GM18870 (cell line): ENCODE measurements at regions not wholly inside any gene's neighbourhood (a gene's known extent, or its start where the extent isn't known, plus 50 kb on each side); places are given as distances from the start of the nearest gene placed in this dataset.
"Not testable (repeated sequence)": the region's sequence is repeated elsewhere in the genome, so short reads cannot be mapped to it uniquely, and the experiment has no call there.

Experiments
- ATAC-seq: cut with Tn5 transposase; IDR thresholded peaks from one replicate; pipeline ENCODE4 v1.9.1; 2021; ENCODE audit warnings: moderate library complexity; ENCODE audit not compliant: unreplicated experiment

DNA sequence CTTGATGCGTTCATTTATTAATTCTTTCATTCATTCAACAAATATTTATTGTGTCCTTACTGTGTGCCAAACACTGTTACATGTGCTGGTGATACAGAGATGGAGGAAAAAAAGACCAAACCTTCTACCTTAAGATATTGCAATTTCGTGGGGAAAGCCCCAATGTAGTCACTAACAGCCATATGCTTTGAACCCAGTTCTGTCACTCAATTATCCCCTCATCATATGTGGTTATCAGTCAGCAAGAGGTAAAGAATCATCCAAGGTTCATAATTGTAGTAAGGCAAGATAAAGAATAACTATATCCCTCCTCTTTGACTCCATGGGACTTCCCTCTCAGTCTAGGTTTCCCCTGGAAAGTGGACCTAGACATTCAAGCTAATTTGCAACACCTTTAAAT, 1185.6 kb upstream of the CELF4 start:
- no peak for ATAC-seq

DNA sequence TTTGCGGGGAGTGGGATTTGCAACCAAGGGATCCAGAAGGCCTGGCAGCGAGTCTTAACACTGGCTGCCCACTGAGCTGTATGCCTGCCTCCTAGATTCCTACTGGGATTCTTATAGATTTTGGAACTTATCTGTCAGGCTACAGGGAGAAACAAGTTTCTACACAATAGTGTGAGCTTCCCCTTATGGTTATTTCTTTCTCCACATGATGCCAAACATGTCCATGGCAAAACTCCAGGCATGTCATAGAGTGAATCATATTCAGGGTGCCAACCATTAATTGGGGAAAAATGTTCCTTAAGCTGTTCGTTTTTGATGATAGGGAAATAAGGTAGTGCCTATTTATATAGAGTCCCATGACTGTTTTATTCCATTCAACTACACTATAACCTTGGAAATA, 1185.2 kb upstream of the CELF4 start:
- ATAC-seq, result no peak

DNA sequence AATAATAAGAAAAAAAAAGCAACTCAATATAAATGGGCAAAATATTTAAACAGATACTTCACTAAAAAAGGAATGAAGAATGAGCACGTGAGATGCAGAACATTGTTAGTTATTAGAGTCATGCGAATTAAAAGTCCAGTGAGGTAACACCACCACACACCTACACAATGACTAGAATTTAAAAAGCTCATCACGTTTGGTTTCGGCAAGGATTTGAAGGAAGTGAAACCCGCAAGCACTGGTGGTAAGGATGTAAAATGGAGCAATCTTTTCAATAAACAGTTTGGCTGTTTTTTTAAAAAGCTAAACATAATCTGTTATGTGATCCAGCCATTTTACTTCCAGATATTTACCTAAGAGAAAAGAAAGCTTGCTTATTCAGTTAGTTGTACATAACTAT, 1181.6 kb upstream of the CELF4 start:
- ATAC-seq, result peak; percentile 60

DNA sequence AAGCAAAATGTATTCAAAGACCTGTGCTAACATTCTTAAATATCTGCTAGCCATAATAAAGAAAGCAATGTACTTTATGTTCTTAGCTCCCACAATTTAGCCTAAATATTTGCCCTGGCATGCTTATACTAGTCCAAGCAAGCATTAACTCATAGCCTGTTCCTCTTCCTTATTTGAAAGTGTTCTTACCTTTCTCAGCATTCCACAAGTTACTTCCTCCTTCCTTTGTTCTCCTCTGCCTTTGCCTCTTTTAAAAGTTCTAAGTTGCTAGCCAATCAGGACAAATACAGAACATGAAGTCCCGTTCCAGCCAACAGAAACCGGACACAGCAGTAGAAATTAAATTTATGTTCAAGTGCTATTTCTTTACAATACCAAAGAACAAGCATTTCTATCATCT, 1154.6 kb upstream of the CELF4 start:
- ATAC-seq, result not testable (repeated sequence)

- ATAC-seq, result no peak
Observed at GRCh38 chr18:38718365-38718901, 1152.8 kb upstream of the CELF4 start.

DNA sequence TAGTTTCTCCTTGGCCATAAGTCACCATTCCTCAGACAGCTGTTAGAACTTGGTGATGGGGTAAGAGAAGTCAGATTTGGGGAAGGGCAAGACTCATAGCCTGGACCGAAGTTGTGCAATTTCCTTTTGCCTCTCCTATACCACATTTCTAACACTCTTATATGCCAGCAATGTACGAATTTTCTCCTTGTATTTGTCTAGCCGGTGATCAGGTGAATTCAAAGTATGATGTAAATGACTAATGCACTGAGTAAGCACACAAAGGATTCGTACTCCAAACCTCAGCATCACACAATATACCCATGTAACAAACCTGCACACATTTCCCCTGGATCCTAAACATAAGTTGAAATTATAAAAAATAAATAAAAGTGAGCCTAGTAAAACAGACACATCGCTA, 1143.5 kb upstream of the CELF4 start:
- no peak for ATAC-seq

DNA sequence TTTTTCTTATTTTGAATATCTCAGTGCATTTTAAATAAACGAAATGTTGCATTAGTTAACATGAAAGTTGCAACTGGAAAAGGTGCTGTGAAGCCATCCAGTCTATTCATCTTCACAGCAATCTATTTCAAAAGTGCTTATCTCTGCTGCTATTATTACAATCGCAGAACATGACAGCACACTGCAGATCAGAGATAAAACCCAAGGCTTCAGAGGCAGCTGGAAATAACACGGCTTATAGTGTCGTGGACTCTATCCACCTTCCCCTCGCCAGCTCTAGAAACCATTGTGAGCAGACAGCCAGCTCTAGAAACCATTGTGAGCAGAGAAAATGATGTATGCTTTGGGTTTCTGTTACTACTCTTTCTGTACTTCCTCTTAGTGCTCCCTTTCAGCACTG, 1140.8 kb upstream of the CELF4 start:
- ATAC-seq, result no peak

DNA sequence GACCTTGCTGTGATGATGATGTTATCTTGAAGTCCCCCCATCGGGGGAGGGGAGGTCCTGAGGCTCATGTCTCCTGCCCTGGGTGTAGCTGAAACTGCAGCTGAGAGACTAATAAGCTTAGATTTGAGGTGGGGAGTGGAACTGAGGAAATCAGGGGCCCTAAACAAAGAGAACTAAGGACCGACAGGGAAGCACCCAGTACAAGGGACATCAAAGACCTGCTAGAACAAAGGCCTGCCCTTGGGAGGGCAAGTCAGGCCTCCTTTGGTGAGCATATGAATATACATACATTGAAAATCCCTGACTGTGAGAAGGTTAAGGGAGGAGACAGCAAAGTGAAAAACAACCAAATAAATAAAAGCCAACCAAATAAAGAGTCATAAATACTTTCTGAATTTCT, 1132.5 kb upstream of the CELF4 start:
- ATAC-seq, result no peak

DNA sequence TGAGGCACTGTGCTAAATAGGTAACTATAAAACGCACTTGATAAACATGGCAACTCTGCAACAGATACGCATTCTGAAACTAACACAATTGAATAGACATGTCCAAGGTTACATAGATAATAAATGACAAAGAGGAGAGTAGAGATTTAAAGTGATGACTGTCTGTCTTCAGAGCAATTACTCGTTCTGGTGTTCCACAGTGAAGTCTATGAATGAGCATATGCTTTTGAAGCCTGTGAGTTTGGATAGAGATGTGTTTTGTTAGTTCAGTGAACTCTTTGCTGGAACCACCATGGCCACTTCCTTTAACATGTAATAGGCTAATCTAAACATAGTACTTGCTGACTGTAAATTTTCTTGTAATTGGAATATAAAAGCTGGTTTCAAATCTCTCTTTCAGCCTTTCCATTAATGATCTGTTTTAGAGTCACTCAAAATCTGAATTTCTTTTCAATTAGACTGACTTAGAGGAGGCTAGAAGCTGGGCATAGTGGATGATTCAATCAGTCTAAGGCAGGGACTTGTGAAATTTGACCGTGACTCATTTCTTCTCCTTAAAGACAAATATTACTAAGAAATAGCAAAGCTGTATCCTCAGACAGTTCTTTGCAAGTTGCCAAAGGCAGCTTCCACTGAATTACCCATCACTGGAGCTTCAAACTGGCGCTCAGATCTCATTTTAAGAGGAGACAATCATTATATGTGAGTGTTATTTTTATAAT, 1130.1 kb upstream of the CELF4 start:
- ATAC-seq, result no peak

DNA sequence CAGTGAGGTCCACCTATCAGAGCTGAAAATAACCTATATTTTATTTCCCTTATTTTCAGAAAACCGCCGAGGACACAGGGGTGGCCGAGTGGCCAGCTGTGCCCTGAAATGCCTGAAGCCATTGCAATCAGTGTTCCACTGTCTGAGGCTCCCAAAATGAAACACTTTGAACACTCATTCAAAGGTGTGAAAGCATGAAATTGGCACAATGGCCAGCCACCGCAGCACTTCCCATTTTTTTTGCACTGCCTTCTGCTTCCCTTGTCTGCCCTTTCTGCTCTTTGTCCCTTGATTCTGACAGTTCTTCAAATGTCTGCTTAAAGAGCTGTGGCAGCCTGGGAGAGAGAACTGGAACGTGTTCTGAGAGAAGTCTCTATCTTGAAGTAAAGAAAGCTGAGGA, 1127.5 kb upstream of the CELF4 start:
- ATAC-seq, result no peak

DNA sequence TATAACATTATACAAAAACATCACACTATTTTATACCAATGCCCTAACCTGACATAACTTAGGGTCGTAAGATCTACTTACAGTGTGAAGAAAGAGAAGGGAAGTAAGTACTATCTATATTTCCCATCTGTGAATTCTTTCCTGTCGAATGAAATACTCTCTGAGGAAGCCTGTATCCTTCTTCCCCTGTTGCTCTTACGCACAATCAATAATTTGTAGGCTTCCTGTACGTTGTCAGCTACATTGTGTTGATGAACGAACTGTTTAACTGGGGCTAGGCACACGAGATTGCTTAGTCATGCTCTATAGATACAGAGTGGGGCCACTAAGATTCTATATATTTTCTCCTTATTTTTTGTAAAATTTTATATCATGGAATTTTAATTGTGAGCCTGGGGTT, 1125.0 kb upstream of the CELF4 start:
- ATAC-seq, result no peak

DNA sequence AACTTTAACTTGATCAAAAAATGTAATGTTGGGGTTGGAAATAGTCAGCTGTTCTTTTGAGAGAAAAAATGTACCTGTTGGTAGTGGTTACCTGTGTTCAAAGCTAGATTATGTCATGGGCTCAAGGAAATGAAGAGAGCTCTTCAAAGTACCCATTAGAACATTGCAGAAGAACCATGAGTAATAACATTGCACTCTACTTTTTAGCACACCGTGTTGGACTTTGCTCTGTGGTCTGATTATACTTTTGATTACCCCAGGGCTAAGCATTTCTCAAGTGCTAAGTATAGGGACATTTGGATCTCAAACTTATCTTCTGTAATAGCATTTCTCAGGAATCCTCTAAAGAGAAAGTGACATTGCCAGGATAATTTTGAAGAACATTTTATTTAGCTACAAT, 1122.8 kb upstream of the CELF4 start:
- ATAC-seq, result no peak

DNA sequence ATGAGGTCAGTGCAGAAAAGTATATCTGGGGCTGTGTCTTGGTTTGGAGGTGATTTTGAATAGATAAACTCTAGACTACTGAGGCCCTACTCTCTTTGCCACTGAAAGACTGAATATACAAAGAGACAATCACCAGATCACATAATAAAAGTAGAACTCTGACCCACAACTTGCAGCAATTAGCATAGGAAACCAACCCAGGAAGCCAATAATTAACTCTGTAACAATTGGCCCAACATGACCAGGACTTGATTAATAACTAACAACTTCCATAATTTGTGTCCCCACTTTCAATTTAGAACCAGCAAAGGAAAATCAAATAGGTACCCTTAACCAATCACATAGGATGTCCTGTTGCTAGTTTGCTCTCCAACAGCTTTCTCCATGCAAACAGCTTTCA, 1104.9 kb upstream of the CELF4 start:
- ATAC-seq, result no peak

DNA sequence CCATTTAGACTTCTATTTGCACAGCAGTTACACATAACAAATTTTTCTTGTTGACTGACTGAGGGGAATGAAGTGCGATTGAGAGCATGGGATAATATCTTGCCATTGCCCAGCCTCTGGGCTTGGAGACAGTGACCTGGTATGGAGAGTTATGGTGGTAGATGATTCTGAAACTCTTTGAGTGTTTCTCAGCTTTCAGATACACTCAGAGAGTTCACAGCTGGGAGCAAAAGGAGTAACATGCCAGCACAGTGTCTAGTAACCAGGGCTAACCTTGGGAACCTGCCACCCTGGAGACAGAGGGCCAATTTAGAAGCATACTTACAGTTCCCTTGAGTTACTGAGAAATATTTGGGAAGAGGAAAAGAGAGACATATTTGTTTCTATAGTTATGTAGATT, 1099.3 kb upstream of the CELF4 start:
- ATAC-seq, result no peak

- no peak for ATAC-seq
Observed at GRCh38 chr18:38663682-38664081, 1098.1 kb upstream of the CELF4 start.

GRCh38 chr18:38663270-38663669, 1097.7 kb upstream of the CELF4 start:
- ATAC-seq, result no peak

DNA sequence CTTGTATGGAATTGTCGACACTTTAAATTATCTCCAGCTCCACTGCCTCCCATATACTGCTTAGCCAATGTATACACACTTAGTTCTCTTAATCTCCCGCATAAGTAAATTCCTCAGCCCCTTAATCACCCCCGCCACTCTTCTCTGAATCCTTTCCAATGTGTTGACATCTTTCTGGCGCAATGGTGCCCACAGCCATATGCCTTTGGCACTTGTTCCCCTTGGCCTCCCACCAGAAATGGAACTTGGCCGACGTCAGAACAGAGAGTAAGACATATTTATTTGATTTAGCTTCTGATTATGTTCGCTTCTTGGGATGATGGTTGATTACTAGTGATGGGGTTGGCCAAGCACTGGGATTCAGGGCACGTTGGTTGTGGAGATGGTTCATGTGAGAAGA, 1089.3 kb upstream of the CELF4 start:
- no peak for ATAC-seq

- no peak for ATAC-seq
Observed at GRCh38 chr18:38651736-38652135, 1086.1 kb upstream of the CELF4 start.

- no peak for ATAC-seq
Observed at GRCh38 chr18:38648179-38648578, 1082.6 kb upstream of the CELF4 start.

DNA sequence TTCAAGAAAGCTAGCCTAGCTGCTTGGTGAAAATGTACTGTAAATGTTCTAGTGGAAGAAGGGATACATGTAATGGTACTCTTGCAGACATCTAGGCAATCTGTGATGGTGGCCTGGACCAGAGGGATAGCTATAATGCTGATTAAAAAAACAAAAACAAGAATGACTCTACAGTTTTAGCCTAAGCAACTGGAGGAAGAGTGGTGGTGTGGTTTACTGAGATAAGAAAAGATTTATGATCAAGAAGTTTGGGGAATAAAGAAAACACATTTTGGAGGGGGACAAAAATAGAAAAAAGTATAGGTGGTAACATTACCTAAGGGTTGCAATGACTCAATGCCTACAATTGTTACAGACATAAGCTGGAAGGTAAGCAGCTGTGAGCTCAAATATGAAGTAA, 1080.7 kb upstream of the CELF4 start:
- no peak for ATAC-seq

DNA sequence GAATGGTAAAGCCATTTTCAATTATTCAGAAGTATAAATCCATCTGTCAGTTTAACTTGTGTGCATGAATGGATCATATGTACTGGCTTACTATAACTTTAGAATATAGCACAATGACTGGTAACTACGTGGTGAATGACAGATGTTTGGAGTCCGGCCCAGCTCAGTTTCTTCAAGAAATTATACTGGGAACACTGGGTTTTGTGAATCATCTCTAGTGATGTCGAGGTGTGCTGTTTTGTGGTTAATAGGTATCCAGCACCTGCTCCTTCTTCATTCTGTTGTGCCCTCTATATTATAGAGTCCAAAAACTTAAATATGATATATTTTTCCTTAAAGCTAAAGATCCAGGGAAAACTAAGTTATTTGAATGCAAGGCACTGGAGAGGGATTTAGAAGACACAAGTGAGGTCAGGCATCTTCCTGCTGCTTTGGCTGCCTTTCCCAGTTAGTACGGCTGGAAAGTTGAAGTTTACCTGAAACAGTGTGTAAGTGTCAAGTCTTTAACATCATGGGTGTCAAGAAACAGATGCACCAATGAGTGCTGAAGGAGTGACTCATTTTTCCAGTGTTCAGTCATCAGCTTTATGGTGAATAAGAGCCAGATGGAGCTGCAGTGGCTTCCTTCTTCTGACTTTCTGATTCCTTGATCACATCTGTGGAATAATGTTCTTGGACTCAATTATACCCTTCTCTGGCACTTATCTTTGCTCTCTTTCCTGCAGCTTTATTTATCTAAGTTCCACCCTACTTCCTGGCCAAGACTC, 1079.5 kb upstream of the CELF4 start:
- ATAC-seq, result no peak

GRCh38 chr18:38642711-38643110, 1077.1 kb upstream of the CELF4 start:
- no peak for ATAC-seq
